ENCODE measurements at regions not wholly inside any gene's neighbourhood (a gene's known extent, or its start where the extent isn't known, plus 50 kb on each side); places are given as distances from the start of the nearest gene placed in this dataset.

- DNase-seq (ENCODE audit: low read depth): no peak
- no peak for TF ChIP-seq CTCF (IDR thresholded peaks at IDR 0.05; ENCODE audit: insufficient read depth, low read depth, low read length, missing control alignments)
- H3K4me3 ChIP-seq (ENCODE audit: low read length): no peak overlapping the region
Measured at GRCh38 chr17:12421646-12422306, 243.9 kb upstream of the MYOCD start.

- no peak overlapping the region for H3K4me3 ChIP-seq (ENCODE audit: low read length)
- no peak for TF ChIP-seq CTCF (IDR thresholded peaks at IDR 0.05; ENCODE audit: insufficient read depth, low read depth, low read length, missing control alignments)
- no peak for DNase-seq (ENCODE audit: low read depth)
Measured at GRCh38 chr17:12422651-12423050, 243.0 kb upstream of the MYOCD start.

- no peak overlapping the region for H3K4me3 ChIP-seq (ENCODE audit: low read length)
- no peak for TF ChIP-seq CTCF (IDR thresholded peaks at IDR 0.05; ENCODE audit: insufficient read depth, low read depth, low read length, missing control alignments)
- DNase-seq (ENCODE audit: low read depth): no peak
Measured at GRCh38 chr17:12423337-12423736, 242.4 kb upstream of the MYOCD start.

- no peak for TF ChIP-seq CTCF (IDR thresholded peaks at IDR 0.05; ENCODE audit: insufficient read depth, low read depth, low read length, missing control alignments)
- DNase-seq (ENCODE audit: low read depth): no peak
- no peak overlapping the region for H3K4me3 ChIP-seq (ENCODE audit: low read length)
Measured at GRCh38 chr17:12429116-12429515, 236.6 kb upstream of the MYOCD start.

GRCh38 chr17:12431188-12431587 lies 234.5 kb upstream of the MYOCD start:
- no peak overlapping the region for H3K4me3 ChIP-seq (ENCODE audit: low read length)
- TF ChIP-seq CTCF (IDR thresholded peaks at IDR 0.05; ENCODE audit: insufficient read depth, low read depth, low read length, missing control alignments): no peak
- DNase-seq (ENCODE audit: low read depth): no peak

- no peak for DNase-seq (ENCODE audit: low read depth)
- TF ChIP-seq CTCF (IDR thresholded peaks at IDR 0.05; ENCODE audit: insufficient read depth, low read depth, low read length, missing control alignments): no peak
- no peak overlapping the region for H3K4me3 ChIP-seq (ENCODE audit: low read length)
Measured at GRCh38 chr17:12438212-12438611, 227.5 kb upstream of the MYOCD start.

All from epithelial cell of esophagus (primary cell).